ENCODE measurements at regions not wholly inside any gene's neighbourhood (a gene's known extent, or its start where the extent isn't known, plus 50 kb on each side); places are given as distances from the start of the nearest gene placed in this dataset.
"Not testable (repeated sequence)": the region's sequence is repeated elsewhere in the genome, so short reads cannot be mapped to it uniquely, and the experiment has no call there.

DNA sequence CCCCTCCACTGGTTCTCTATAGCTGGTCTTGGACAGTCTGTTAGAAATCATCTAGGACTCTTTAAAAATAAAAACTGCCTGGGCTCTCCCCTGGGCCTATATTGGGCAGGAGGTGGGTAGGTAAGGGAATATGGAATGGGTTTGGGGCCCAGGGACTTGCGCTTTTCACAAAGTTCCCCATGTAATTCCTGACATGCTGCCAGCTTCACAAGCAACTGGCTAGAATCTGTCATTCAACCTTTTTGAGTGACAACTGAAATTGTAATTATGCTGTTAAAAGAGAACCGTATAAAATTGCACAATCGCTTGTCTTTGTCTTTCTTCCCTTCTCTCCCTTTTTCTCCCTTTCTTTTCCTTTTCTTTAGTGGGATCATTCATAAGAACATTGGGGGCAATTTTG is 603.1 kb downstream of the EBF1 start:
- Histone ChIP-seq H2AFZ (ENCODE audit: low read length) (no peak overlapping the region), H3K79me2 (ENCODE audit: low read length) (no peaks in the 10 kb centered on the region), H4K20me1 (ENCODE audit: low read length) (no peaks in the 10 kb centered on the region), H3K4me3 (ENCODE audit: low read length) (no peak overlapping the region), H3K36me3 (ENCODE audit: low read depth, low read length) (no peaks in the 10 kb centered on the region), H3K27me3 (ENCODE audit: low read length) (no peaks in the 10 kb centered on the region), H3K27ac (ENCODE audit: low read length) (no peak overlapping the region), H3K9me2 (replicated peaks; ENCODE audit: low read length) (no peaks in the 10 kb centered on the region), H3K9ac (ENCODE audit: low read length) (no peak overlapping the region), H3K4me1 (ENCODE audit: insufficient read depth, low read length) (no peaks in the 10 kb centered on the region), H3K9me3 (ENCODE audit: low read length) (no peaks in the 10 kb centered on the region), H3F3A (ENCODE audit: low read length, unreplicated experiment) (no peaks in the 10 kb centered on the region), H3K4me2 (ENCODE audit: low read length) (no peak overlapping the region)
- intact Hi-C loops (cut with micrococcal nuclease), result no loop called here
- ChIA-PET POLR2A (ENCODE audit: unreplicated experiment) (no interaction called here), CTCF (no interaction called here)
- BruUV-seq (replicated peaks), result no TSS peak
- TF ChIP-seq EZH2 (IDR thresholded peaks at IDR 0.05; ENCODE audit: low read length, unreplicated experiment) (no peak), EZH2phosphoT487 (IDR thresholded peaks at IDR 0.05; ENCODE audit: borderline replicate concordance, low read length) (no peak)
- TF ChIP-seq, protein P1, sequence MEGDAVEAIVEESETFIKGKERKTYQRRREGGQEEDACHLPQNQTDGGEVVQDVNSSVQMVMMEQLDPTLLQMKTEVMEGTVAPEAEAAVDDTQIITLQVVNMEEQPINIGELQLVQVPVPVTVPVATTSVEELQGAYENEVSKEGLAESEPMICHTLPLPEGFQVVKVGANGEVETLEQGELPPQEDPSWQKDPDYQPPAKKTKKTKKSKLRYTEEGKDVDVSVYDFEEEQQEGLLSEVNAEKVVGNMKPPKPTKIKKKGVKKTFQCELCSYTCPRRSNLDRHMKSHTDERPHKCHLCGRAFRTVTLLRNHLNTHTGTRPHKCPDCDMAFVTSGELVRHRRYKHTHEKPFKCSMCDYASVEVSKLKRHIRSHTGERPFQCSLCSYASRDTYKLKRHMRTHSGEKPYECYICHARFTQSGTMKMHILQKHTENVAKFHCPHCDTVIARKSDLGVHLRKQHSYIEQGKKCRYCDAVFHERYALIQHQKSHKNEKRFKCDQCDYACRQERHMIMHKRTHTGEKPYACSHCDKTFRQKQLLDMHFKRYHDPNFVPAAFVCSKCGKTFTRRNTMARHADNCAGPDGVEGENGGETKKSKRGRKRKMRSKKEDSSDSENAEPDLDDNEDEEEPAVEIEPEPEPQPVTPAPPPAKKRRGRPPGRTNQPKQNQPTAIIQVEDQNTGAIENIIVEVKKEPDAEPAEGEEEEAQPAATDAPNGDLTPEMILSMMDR (conservative IDR thresholded peaks at IDR 0.05; ENCODE audit: low read depth, low read length), result no peak
- DNase-seq (no peak), ATAC-seq (no peak)

DNA sequence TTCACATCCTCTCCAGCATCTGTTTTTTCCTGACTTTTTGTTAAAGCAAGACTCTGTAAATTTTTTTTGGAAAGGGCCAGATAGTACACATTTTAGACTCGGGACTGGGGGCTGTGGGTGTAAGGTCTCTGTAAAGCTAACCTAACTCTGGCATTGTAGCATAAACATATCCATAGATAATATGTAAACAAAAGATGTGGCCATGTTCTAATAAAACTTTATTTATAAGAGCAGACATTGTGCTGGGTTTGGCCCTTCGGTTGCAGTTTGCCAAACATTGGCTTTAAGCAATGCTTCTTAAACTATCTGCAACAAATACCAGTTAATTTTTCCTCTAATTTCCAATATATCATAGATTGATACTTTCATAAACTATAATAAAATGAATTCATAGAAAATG is 605.2 kb downstream of the EBF1 start:
- H3K9me3 ChIP-seq (ENCODE audit: low read length), result no peaks in the 10 kb centered on the region
- no peaks in the 10 kb centered on the region for H3K9me2 ChIP-seq (replicated peaks; ENCODE audit: low read length)
- no peaks in the 10 kb centered on the region for H4K20me1 ChIP-seq (ENCODE audit: low read length)
- intact Hi-C loops (cut with micrococcal nuclease), result no loop called here
- H3F3A ChIP-seq (ENCODE audit: low read length, unreplicated experiment), result no peaks in the 10 kb centered on the region
- no peak overlapping the region for H3K27ac ChIP-seq (ENCODE audit: low read length)
- H3K27me3 ChIP-seq (ENCODE audit: low read length), result no peaks in the 10 kb centered on the region
- H3K4me2 ChIP-seq (ENCODE audit: low read length), result no peak overlapping the region
- ATAC-seq (no peak), DNase-seq (no peak)
- no peaks in the 10 kb centered on the region for H3K36me3 ChIP-seq (ENCODE audit: low read depth, low read length)
- H3K4me3 ChIP-seq (ENCODE audit: low read length), result no peak overlapping the region
- BruUV-seq (replicated peaks), result no TSS peak
- ChIA-PET POLR2A (ENCODE audit: unreplicated experiment) (no interaction called here), CTCF (no interaction called here)
- H2AFZ ChIP-seq (ENCODE audit: low read length), result no peak overlapping the region
- H3K4me1 ChIP-seq (ENCODE audit: insufficient read depth, low read length), result no peaks in the 10 kb centered on the region
- H3K79me2 ChIP-seq (ENCODE audit: low read length), result no peaks in the 10 kb centered on the region
- TF ChIP-seq EZH2 (IDR thresholded peaks at IDR 0.05; ENCODE audit: low read length, unreplicated experiment) (no peak), EZH2phosphoT487 (IDR thresholded peaks at IDR 0.05; ENCODE audit: borderline replicate concordance, low read length) (no peak)
- TF ChIP-seq, protein P1 (conservative IDR thresholded peaks at IDR 0.05; ENCODE audit: low read depth, low read length), result no peak
- no peak overlapping the region for H3K9ac ChIP-seq (ENCODE audit: low read length)

DNA sequence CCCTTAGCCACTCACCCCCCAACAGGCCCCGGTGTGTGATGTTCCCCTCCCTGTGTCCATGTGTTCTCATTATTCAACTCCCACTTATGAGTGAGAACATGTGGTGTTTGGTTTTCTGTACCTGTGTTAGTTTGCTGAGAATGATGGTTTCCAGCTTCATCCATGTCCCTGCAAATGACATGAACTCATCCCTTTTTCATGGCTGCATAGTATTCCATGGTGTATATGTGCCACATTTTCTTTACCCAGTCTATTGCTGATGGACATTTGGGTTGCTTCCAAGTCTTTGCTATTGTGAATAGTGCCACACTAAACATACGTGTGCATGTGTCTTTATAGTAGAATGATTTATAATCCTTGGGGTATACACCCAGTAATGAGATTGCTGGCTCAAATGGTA is 605.7 kb downstream of the EBF1 start:
- H3K9ac ChIP-seq (ENCODE audit: low read length); H3K9me3 ChIP-seq (ENCODE audit: low read length); H3K79me2 ChIP-seq (ENCODE audit: low read length); H3K27ac ChIP-seq (ENCODE audit: low read length); DNase-seq; H3F3A ChIP-seq (ENCODE audit: low read length, unreplicated experiment); H3K4me1 ChIP-seq (ENCODE audit: insufficient read depth, low read length); CTCF ChIA-PET; BruUV-seq (replicated peaks); ATAC-seq; H4K20me1 ChIP-seq (ENCODE audit: low read length); H3K4me3 ChIP-seq (ENCODE audit: low read length); POLR2A ChIA-PET (ENCODE audit: unreplicated experiment); H3K4me2 ChIP-seq (ENCODE audit: low read length); H2AFZ ChIP-seq (ENCODE audit: low read length); H3K9me2 ChIP-seq (replicated peaks; ENCODE audit: low read length); intact Hi-C loops (cut with micrococcal nuclease); H3K36me3 ChIP-seq (ENCODE audit: low read depth, low read length); H3K27me3 ChIP-seq (ENCODE audit: low read length): not testable (repeated sequence)

Data from PC-3 (cell line).